GM23338 (cell line): ENCODE measurements at regions not wholly inside any gene's neighbourhood (a gene's known extent, or its start where the extent isn't known, plus 50 kb on each side); places are given as distances from the start of the nearest gene placed in this dataset.

Experiments used
- ATAC-seq: fragments of 200-7000 bp; cut with Tn5 transposase; 3 replicates; pipeline ENCODE4 v1.9.1; 2020
- DNase-seq: peaks from one replicate; pipeline ENCODE4 v3.0.0-alpha.2; 2015; ENCODE audit warnings: low spot score
- H2AFZ ChIP-seq: fragments of 200-600 bp; sonication (generic); 2 replicates; pipeline ENCODE4 v1.8.0; 2016; ENCODE audit warnings: antibody characterized with exemption, mild to moderate bottlenecking, moderate library complexity
- H3F3A ChIP-seq: fragments of 200-600 bp; sonication (generic); replicated peaks from 2 replicates; pipeline ENCODE4 v1.8.0; 2017; ENCODE audit warnings: antibody characterized with exemption, mixed run types, low read depth
- H3K27ac ChIP-seq: fragments of 200-600 bp; sonication (generic); 2 replicates; pipeline ENCODE4 v1.6.1; 2016; ENCODE audit warnings: low read depth
- H3K27me3 ChIP-seq: fragments of 200-600 bp; sonication (generic); 2 replicates; pipeline ENCODE4 v1.8.0; 2016; ENCODE audit warnings: mild to moderate bottlenecking, mixed run types, moderate library complexity; ENCODE audit not compliant: insufficient read depth
- H3K36me3 ChIP-seq: fragments of 200-600 bp; sonication (generic); 2 replicates; pipeline ENCODE4 v1.8.0; 2016; ENCODE audit warnings: mild to moderate bottlenecking; ENCODE audit not compliant: insufficient read depth
- H3K4me1 ChIP-seq: fragments of 200-600 bp; sonication (generic); 2 replicates; pipeline ENCODE4 v1.8.0; 2016; ENCODE audit warnings: mild to moderate bottlenecking, moderate library complexity; ENCODE audit not compliant: insufficient read depth
- H3K4me2 ChIP-seq: fragments of 200-600 bp; sonication (generic); 2 replicates; pipeline ENCODE4 v1.7.1; 2017; ENCODE audit warnings: mixed run types
- H3K4me3 ChIP-seq: fragments of 200-600 bp; sonication (generic); 2 replicates; pipeline ENCODE4 v1.6.1; 2016; ENCODE audit warnings: mixed run types
- H3K79me2 ChIP-seq: fragments of 200-600 bp; sonication (generic); replicated peaks from 2 replicates; pipeline ENCODE4 v1.8.0; 2017; ENCODE audit warnings: mild to moderate bottlenecking; ENCODE audit not compliant: insufficient read depth
- H3K9me2 ChIP-seq: fragments of 200-600 bp; sonication (generic); 2 replicates; pipeline ENCODE4 v1.8.0; 2017; ENCODE audit not compliant: insufficient read depth
- H4K20me1 ChIP-seq: fragments of 200-600 bp; sonication (generic); replicated peaks from 2 replicates; pipeline ENCODE4 v1.8.0; 2017; ENCODE audit warnings: mild to moderate bottlenecking; ENCODE audit not compliant: insufficient read depth
- H3K27ac Mint-ChIP-seq: 2 replicates; pipeline ENCODE4 v1.8.0; 2020; ENCODE audit warnings: inconsistent platforms, mild to moderate bottlenecking, moderate library complexity, mixed read lengths
- H3K27me3 Mint-ChIP-seq: 3 replicates; pipeline ENCODE4 v1.8.0; 2022; ENCODE audit warnings: low read depth, mild to moderate bottlenecking, moderate library complexity, mixed read lengths, inconsistent platforms; ENCODE audit not compliant: insufficient read depth, poor library complexity
- H3K36me3 Mint-ChIP-seq: 3 replicates; pipeline ENCODE4 v1.8.0; 2021; ENCODE audit warnings: low read depth, mild to moderate bottlenecking, inconsistent platforms, moderate library complexity, mixed read lengths
- H3K4me1 Mint-ChIP-seq: 3 replicates; pipeline ENCODE4 v1.8.0; 2020; ENCODE audit warnings: mild to moderate bottlenecking, inconsistent platforms, mixed read lengths
- H3K4me3 Mint-ChIP-seq: 3 replicates; pipeline ENCODE4 v1.8.0; 2021; ENCODE audit warnings: moderate library complexity, mild to moderate bottlenecking, inconsistent platforms, mixed read lengths
- H3K9me3 Mint-ChIP-seq: 3 replicates; pipeline ENCODE4 v1.8.0; 2020; ENCODE audit warnings: moderate library complexity, mild to moderate bottlenecking, inconsistent platforms, mixed read lengths
- CREB1 ChIP-seq: fragments of 250-450 bp; sonication (Bioruptor Pico); IDR thresholded peaks from 2 replicates; pipeline ENCODE4 v1.5.0; 2020; ENCODE audit warnings: low read depth, mild to moderate bottlenecking, moderate library complexity
- CTCF ChIP-seq, 2 experiments: fragments of 200-600 bp in 1 of 2; sonication (generic) in 1 of 2; conservative IDR thresholded peaks; 2 replicates each; pipeline versions ENCODE4 v1.5.1 to v1.6.1; 2016 to 2017; ENCODE audit warnings: antibody characterized with exemption in 2 of 2, low read depth in 2 of 2, mild to moderate bottlenecking in 2 of 2, moderate library complexity in 1 of 2
- ETS1 ChIP-seq: IDR thresholded peaks from 2 replicates; pipeline ENCODE4 v1.6.1; 2016; ENCODE audit warnings: antibody characterized with exemption
- EZH2 ChIP-seq: fragments of 200-600 bp; sonication (generic); IDR thresholded peaks from one replicate; pipeline ENCODE4 v1.8.0; 2017; ENCODE audit warnings: antibody characterized with exemption, mild to moderate bottlenecking, low read depth; ENCODE audit not compliant: unreplicated experiment
- EZH2phosphoT487 ChIP-seq: fragments of 200-600 bp; sonication (generic); IDR thresholded peaks from one replicate; pipeline ENCODE4 v1.8.1; 2018; ENCODE audit warnings: antibody characterized with exemption; ENCODE audit not compliant: unreplicated experiment
- JUNB ChIP-seq: IDR thresholded peaks from one replicate; pipeline ENCODE4 v1.6.1; 2016; ENCODE audit warnings: antibody characterized with exemption; ENCODE audit not compliant: unreplicated experiment
- NANOG ChIP-seq: IDR thresholded peaks from 2 replicates; pipeline ENCODE4 v1.6.1; 2016; ENCODE audit warnings: antibody characterized with exemption, borderline replicate concordance
- POLR2AphosphoS5 ChIP-seq: IDR thresholded peaks from 2 replicates; pipeline ENCODE4 v1.6.1; 2016; ENCODE audit warnings: antibody characterized with exemption, low read depth
- REST ChIP-seq: IDR thresholded peaks from one replicate; pipeline ENCODE4 v1.6.1; 2018; ENCODE audit warnings: antibody characterized with exemption; ENCODE audit not compliant: unreplicated experiment
- STAT1 ChIP-seq: IDR thresholded peaks from one replicate; pipeline ENCODE4 v1.6.1; 2016; ENCODE audit warnings: antibody characterized with exemption; ENCODE audit not compliant: unreplicated experiment
- ZNF114 ChIP-seq: fragments of 250-450 bp; sonication (Bioruptor Pico); IDR thresholded peaks from 2 replicates; pipeline ENCODE4 v1.5.0; 2020; ENCODE audit warnings: mild to moderate bottlenecking, moderate library complexity
- ZNF331 ChIP-seq: fragments of 250-450 bp; sonication (Bioruptor Pico); IDR thresholded peaks from 2 replicates; pipeline ENCODE4 v1.5.0; 2020; ENCODE audit warnings: low read depth, mild to moderate bottlenecking, moderate library complexity
- ZNF462 ChIP-seq: fragments of 250-450 bp; sonication (Bioruptor Pico); IDR thresholded peaks from 2 replicates; pipeline ENCODE4 v1.5.0; 2020; ENCODE audit warnings: mild to moderate bottlenecking, moderate library complexity

GRCh38 chr4:181656748-181657147, 586.5 kb upstream of the TENM3 start:
- H3K4me3 ChIP-seq, result no peak overlapping the region
- Mint-ChIP-seq H3K9me3 (no peaks in the 10 kb centered on the region), H3K4me1 (no peaks in the 10 kb centered on the region; the same call in 2 of the 3 replicates), H3K36me3 (no peaks in the 10 kb centered on the region), H3K4me3 (no peak overlapping the region), H3K27me3 (no peaks in the 10 kb centered on the region), H3K27ac (no peak overlapping the region)
- H3F3A ChIP-seq, result no peaks in the 10 kb centered on the region
- no peaks in the 10 kb centered on the region for H3K27me3 ChIP-seq
- no peak for ATAC-seq
- H3K27ac ChIP-seq, result no peak overlapping the region
- H3K36me3 ChIP-seq, result no peaks in the 10 kb centered on the region
- no peaks in the 10 kb centered on the region for H3K79me2 ChIP-seq
- TF ChIP-seq JUNB (no peak), ETS1 (no peak), POLR2AphosphoS5 (no peak), EZH2 (no peak), STAT1 (no peak), REST (no peak), CTCF (conservative IDR thresholded peaks at IDR 0.05; ENCODE audit: low read depth in 2 of 2) (no peak), ZNF114 (no peak), EZH2phosphoT487 (no peak), ZNF462 (CRISPR knock-in tag) (no peak), CREB1 (no peak), ZNF331 (CRISPR knock-in tag) (no peak), NANOG (no peak)
- no peaks in the 10 kb centered on the region for H4K20me1 ChIP-seq
- H3K4me2 ChIP-seq, result no peak overlapping the region
- H3K4me1 ChIP-seq, result no peaks in the 10 kb centered on the region
- DNase-seq, result no peak
- H2AFZ ChIP-seq, result no peak overlapping the region
- H3K9me2 ChIP-seq, result peaks cover 5% of the 10 kb centered on the region; the same call in 1 of the 2 replicates
